GM12878 (cell line): ENCODE measurements at regions not wholly inside any gene's neighbourhood (a gene's known extent, or its start where the extent isn't known, plus 50 kb on each side); places are given as distances from the start of the nearest gene placed in this dataset.

Experiments
- ATAC-seq: fragments of 200-7000 bp; cut with Tn5 transposase; 3 replicates; pipeline ENCODE4 v1.9.1; 2020; ENCODE audit warnings: mild to moderate bottlenecking, moderate library complexity
- BruUV-seq: library from RNA; stranded (reverse); fragments of 400-500 nt; replicated peaks from 2 replicates; lab custom pipeline; 2021; lab: Mats Ljungman, UMichigan
- CTCF ChIA-PET: fragments of 300-600 bp; sonication (Branson Sonifier 250); formaldehyde crosslinking; extraction: SDS; loops from one replicate; lab custom pipeline; 2021; ENCODE audit warnings: inconsistent platforms; lab: Yijun Ruan, JAX
- POLR2A ChIA-PET: fragments of 350-600 bp; formaldehyde crosslinking; extraction: SDS; loops from one replicate; lab custom pipeline; 2021; ENCODE audit warnings: inconsistent platforms; lab: Charles Lee
- RAD21 ChIA-PET: fragments of 300-600 bp; sonication (Branson Sonifier 250); formaldehyde crosslinking; loops from one replicate; lab custom pipeline; 2023; ENCODE audit warnings: antibody characterized with exemption; ENCODE audit not compliant: unreplicated experiment; lab: Charles Lee
- SMC1A ChIA-PET: fragments of 300-600 bp; sonication (Branson Sonifier 250); formaldehyde crosslinking; loops from one replicate; lab custom pipeline; 2023; ENCODE audit not compliant: unreplicated experiment, uncharacterized antibody; lab: Charles Lee
- DNase-seq: peaks from one replicate; pipeline ENCODE4 v3.0.0-alpha.2; 2011; ENCODE audit warnings: low read depth, low spot score
- FAIRE-seq: peaks from 3 replicates; lab custom pipeline; 2011; peaks lifted over from hg19 to GRCh38; lab: Jason Lieb, UNC
- H2AFZ ChIP-seq: 2 replicates; pipeline ENCODE4 v1.6.0; 2011; ENCODE audit warnings: low read depth, low read length, control low read depth; ENCODE audit not compliant: control insufficient read depth
- H3K27ac ChIP-seq: 2 replicates; pipeline ENCODE4 v1.5.1; 2011; ENCODE audit warnings: control low read depth; ENCODE audit not compliant: control insufficient read depth, insufficient read depth
- H3K27me3 ChIP-seq, 2 experiments: replicated peaks in 1 of 2; 2 replicates each; pipeline versions ENCODE4 v1.6.0 to v1.6.1; 2011; ENCODE audit warnings: low read length in 1 of 2; ENCODE audit not compliant: control insufficient read depth in 2 of 2, insufficient read depth in 2 of 2
- H3K36me3 ChIP-seq, 2 experiments: 2 replicates each; pipeline ENCODE4 v1.5.1; 2011; ENCODE audit warnings: low read length in 1 of 2; ENCODE audit not compliant: control insufficient read depth in 2 of 2, insufficient read depth in 2 of 2
- H3K4me1 ChIP-seq: 2 replicates; pipeline ENCODE4 v1.6.1; 2011; ENCODE audit warnings: mild to moderate bottlenecking, low read length, moderate library complexity, mixed read lengths; ENCODE audit not compliant: control insufficient read depth, insufficient read depth
- H3K4me2 ChIP-seq: 2 replicates; pipeline ENCODE4 v1.6.0; 2011; ENCODE audit warnings: control low read depth; ENCODE audit not compliant: control insufficient read depth, insufficient read depth
- H3K4me3 ChIP-seq: fragments of 200-600 bp; sonication (generic); 2 replicates; pipeline ENCODE4 v1.5.1; 2016
- H3K79me2 ChIP-seq: 2 replicates; pipeline ENCODE4 v1.6.0; 2011; ENCODE audit warnings: low read length; ENCODE audit not compliant: control insufficient read depth, insufficient read depth
- H3K9ac ChIP-seq: 2 replicates; pipeline ENCODE4 v1.8.0; 2011; ENCODE audit warnings: low read length, control low read depth, mixed read lengths; ENCODE audit not compliant: control insufficient read depth, insufficient read depth
- H3K9me3 ChIP-seq: replicated peaks from 3 replicates; pipeline ENCODE4 v1.5.1; 2011; ENCODE audit warnings: mild to moderate bottlenecking, low read length; ENCODE audit not compliant: control insufficient read depth, insufficient read depth
- H4K20me1 ChIP-seq: 2 replicates; pipeline ENCODE4 v1.6.0; 2011; ENCODE audit not compliant: control insufficient read depth, insufficient read depth
- CHD2 ChIP-seq: IDR thresholded peaks from 2 replicates; pipeline ENCODE4 v1.6.1; 2011; ENCODE audit warnings: low read depth, low read length, improper control_type of control experiment, borderline replicate concordance
- JUND ChIP-seq: IDR thresholded peaks from 2 replicates; pipeline ENCODE4 v1.6.1; 2012; ENCODE audit warnings: low read depth, mild to moderate bottlenecking, low read length, improper control_type of control experiment, moderate library complexity
- NFYA ChIP-seq: IDR thresholded peaks from 2 replicates; pipeline ENCODE4 v1.6.1; 2011; ENCODE audit warnings: low read depth, mild to moderate bottlenecking, low read length, improper control_type of control experiment, borderline replicate concordance
- NR2C1 ChIP-seq: fragments of 450-650 bp; IDR thresholded peaks from 2 replicates; pipeline ENCODE4 v1.6.1; 2017; ENCODE audit warnings: antibody characterized with exemption, mild to moderate bottlenecking, moderate library complexity
- PKNOX1 ChIP-seq: fragments of 450-650 bp; IDR thresholded peaks from 2 replicates; pipeline ENCODE4 v1.6.1; 2016; ENCODE audit warnings: mild to moderate bottlenecking
- PML ChIP-seq: IDR thresholded peaks from 2 replicates; pipeline ENCODE4 v1.6.1; 2012; ENCODE audit warnings: low read length, inconsistent platforms
- POU2F2 ChIP-seq: IDR thresholded peaks from 3 replicates; pipeline ENCODE4 v1.6.1; 2011; ENCODE audit warnings: low read depth, mild to moderate bottlenecking, low read length, borderline replicate concordance
- PRDM15 ChIP-seq: fragments of 450-650 bp; formaldehyde crosslinking; IDR thresholded peaks from 2 replicates; pipeline ENCODE4 v1.4.0; 2020; ENCODE audit warnings: mild to moderate bottlenecking, moderate library complexity
- RFX5 ChIP-seq: IDR thresholded peaks from 2 replicates; pipeline ENCODE4 v1.6.1; 2011; ENCODE audit warnings: low read depth, low read length, improper control_type of control experiment
- SREBF1 ChIP-seq: IDR thresholded peaks from 2 replicates; pipeline ENCODE4 v1.6.1; 2012; ENCODE audit warnings: mild to moderate bottlenecking, low read length
- USF1 ChIP-seq: IDR thresholded peaks from 2 replicates; pipeline ENCODE4 v1.6.1; 2011; ENCODE audit warnings: borderline replicate concordance, low read depth, mild to moderate bottlenecking, moderate library complexity, mixed read lengths, low read length; ENCODE audit not compliant: insufficient read depth; ENCODE audit errors: extremely low read length
- WGBS: methylation state at CpG from one replicate; pipeline ENCODE4 v1.1.6; 2016; ENCODE audit warnings: low lambda C conversion rate; ENCODE audit not compliant: insufficient replicate concordance, insufficient coverage; ENCODE audit errors: missing lambda C conversion rate; 5-methylcytosine and 5-hydroxymethylcytosine counted together
- in situ Hi-C: fragments of 300-500 bp; cut with MboI; formaldehyde crosslinking; loops from 9 replicates; pipeline ENCODE4 v1.14.3; 2018; ENCODE audit warnings: mixed read lengths
- intact Hi-C: fragments of 100-400 bp; cut with micrococcal nuclease; formaldehyde crosslinking; loops from one replicate; pipeline ENCODE4 v1.14.2; 2022; ENCODE audit not compliant: unreplicated experiment
- TF ChIP-seq, protein P1 (sequence below): fragments of 450-650 bp; IDR thresholded peaks from 2 replicates; pipeline ENCODE4 v1.6.1; 2017; ENCODE audit warnings: mild to moderate bottlenecking, moderate library complexity
- TF ChIP-seq, protein P2 (sequence below): IDR thresholded peaks from 2 replicates; pipeline ENCODE4 v1.6.1; 2012; ENCODE audit warnings: low read depth, low read length, improper control_type of control experiment

DNA sequence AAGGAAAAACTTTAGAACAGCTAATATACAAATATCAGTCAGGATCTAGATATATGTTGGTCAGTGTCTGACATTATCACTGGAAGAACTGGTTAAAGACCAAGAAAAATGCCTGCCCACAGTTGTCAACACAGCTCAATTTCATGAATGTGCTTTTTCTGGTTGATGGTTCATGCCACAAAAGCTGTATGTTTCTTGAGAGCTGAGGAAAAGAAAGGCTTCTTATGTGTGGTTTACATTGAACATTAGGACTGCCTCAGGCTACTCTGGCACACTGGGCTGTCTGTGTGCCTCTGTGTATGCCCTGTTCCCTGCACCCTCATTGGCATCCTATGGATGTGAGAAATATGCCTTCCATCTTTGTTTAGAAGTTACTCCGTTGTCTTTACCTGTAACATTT lies 218.8 kb upstream of the RGS6 start:
- ChIA-PET RAD21 (interaction anchor here (1.1 to 1.3 kb wide), 2 partner anchors 283 to 391 kb away, joined by 3 read pairs; no protein-coding TSS in a partner anchor), SMC1A (interaction anchor here (0.9 to 2.1 kb wide), 5 partner anchors 9 to 389 kb away, joined by 3 to 6 read pairs (median 3); no protein-coding TSS in a partner anchor), POLR2A (interaction anchor here (1.0 kb wide), 1 partner anchor 8 kb away, joined by 3 read pairs; no protein-coding TSS in a partner anchor), CTCF (interaction anchor here (0.5 to 1.6 kb wide), 5 partner anchors 10 to 284 kb away, joined by 3 to 4 read pairs (median 3); no protein-coding TSS in a partner anchor)
- Histone ChIP-seq H3K9me3 (no peaks in the 10 kb centered on the region), H3K27me3 (no peaks in the 10 kb centered on the region), H3K4me1 (no peaks in the 10 kb centered on the region), H3K9ac (no peak overlapping the region), H3K36me3 (peaks cover 9 to 13% of the 10 kb centered on the region in 2 experiments), H4K20me1 (no peaks in the 10 kb centered on the region), H3K27ac (no peak overlapping the region), H3K79me2 (no peaks in the 10 kb centered on the region), H2AFZ (no peak overlapping the region), H3K4me2 (no peak overlapping the region), H3K4me3 (no peak overlapping the region)
- 88% methylated on average over 1 of the region's 1 CpG for WGBS
- ATAC-seq (no peak), FAIRE-seq (no peak), DNase-seq (no peak)
- BruUV-seq, result no TSS peak
- intact Hi-C loops (no loop called here), in situ Hi-C loops (no loop called here)
- TF ChIP-seq, protein P1, sequence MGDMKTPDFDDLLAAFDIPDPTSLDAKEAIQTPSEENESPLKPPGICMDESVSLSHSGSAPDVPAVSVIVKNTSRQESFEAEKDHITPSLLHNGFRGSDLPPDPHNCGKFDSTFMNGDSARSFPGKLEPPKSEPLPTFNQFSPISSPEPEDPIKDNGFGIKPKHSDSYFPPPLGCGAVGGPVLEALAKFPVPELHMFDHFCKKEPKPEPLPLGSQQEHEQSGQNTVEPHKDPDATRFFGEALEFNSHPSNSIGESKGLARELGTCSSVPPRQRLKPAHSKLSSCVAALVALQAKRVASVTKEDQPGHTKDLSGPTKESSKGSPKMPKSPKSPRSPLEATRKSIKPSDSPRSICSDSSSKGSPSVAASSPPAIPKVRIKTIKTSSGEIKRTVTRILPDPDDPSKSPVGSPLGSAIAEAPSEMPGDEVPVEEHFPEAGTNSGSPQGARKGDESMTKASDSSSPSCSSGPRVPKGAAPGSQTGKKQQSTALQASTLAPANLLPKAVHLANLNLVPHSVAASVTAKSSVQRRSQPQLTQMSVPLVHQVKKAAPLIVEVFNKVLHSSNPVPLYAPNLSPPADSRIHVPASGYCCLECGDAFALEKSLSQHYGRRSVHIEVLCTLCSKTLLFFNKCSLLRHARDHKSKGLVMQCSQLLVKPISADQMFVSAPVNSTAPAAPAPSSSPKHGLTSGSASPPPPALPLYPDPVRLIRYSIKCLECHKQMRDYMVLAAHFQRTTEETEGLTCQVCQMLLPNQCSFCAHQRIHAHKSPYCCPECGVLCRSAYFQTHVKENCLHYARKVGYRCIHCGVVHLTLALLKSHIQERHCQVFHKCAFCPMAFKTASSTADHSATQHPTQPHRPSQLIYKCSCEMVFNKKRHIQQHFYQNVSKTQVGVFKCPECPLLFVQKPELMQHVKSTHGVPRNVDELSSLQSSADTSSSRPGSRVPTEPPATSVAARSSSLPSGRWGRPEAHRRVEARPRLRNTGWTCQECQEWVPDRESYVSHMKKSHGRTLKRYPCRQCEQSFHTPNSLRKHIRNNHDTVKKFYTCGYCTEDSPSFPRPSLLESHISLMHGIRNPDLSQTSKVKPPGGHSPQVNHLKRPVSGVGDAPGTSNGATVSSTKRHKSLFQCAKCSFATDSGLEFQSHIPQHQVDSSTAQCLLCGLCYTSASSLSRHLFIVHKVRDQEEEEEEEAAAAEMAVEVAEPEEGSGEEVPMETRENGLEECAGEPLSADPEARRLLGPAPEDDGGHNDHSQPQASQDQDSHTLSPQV, result no peak
- TF ChIP-seq RFX5 (no peak), SREBF1 (no peak), CHD2 (no peak), PML (no peak), NR2C1 (no peak), POU2F2 (no peak), NFYA (no peak), USF1 (no peak), PRDM15 (no peak), JUND (no peak), PKNOX1 (no peak)
- TF ChIP-seq, protein P2, sequence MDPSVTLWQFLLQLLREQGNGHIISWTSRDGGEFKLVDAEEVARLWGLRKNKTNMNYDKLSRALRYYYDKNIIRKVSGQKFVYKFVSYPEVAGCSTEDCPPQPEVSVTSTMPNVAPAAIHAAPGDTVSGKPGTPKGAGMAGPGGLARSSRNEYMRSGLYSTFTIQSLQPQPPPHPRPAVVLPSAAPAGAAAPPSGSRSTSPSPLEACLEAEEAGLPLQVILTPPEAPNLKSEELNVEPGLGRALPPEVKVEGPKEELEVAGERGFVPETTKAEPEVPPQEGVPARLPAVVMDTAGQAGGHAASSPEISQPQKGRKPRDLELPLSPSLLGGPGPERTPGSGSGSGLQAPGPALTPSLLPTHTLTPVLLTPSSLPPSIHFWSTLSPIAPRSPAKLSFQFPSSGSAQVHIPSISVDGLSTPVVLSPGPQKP, result no peak
